VCaP (cell line): ENCODE measurements at regions not wholly inside any gene's neighbourhood (a gene's known extent, or its start where the extent isn't known, plus 50 kb on each side); places are given as distances from the start of the nearest gene placed in this dataset.

Experiments
- H3K27ac ChIP-seq: fragments of 450-650 bp; 2 replicates; pipeline ENCODE4 v1.5.1; 2017
- CTCF ChIP-seq: fragments of 450-650 bp; conservative IDR thresholded peaks from 2 replicates; pipeline ENCODE4 v1.5.1; 2017; ENCODE audit warnings: mild to moderate bottlenecking, moderate library complexity

GRCh38 chr4:24468071-24468470, 116.3 kb downstream of the DHX15 start:
- TF ChIP-seq CTCF = no peak
- H3K27ac ChIP-seq = no peak overlapping the region

GRCh38 chr4:24464566-24464965, 119.8 kb downstream of the DHX15 start:
- H3K27ac ChIP-seq = no peak overlapping the region
- TF ChIP-seq CTCF = no peak

GRCh38 chr4:24456431-24456830, 127.9 kb downstream of the DHX15 start:
- H3K27ac ChIP-seq = no peak overlapping the region
- TF ChIP-seq CTCF = no peak

GRCh38 chr4:24453951-24454350, 130.4 kb downstream of the DHX15 start:
- no peak for TF ChIP-seq CTCF
- no peak overlapping the region for H3K27ac ChIP-seq

GRCh38 chr4:24451870-24452269, 132.5 kb downstream of the DHX15 start:
- H3K27ac ChIP-seq = no peak overlapping the region
- TF ChIP-seq CTCF = no peak

- no peak overlapping the region for H3K27ac ChIP-seq
- no peak for TF ChIP-seq CTCF
These were observed 141.2 kb downstream of the DHX15 start for GRCh38 chr4:24443200-24443599.

- H3K27ac ChIP-seq = no peak overlapping the region
- no peak for TF ChIP-seq CTCF
These were observed 143.6 kb downstream of the DHX15 start for GRCh38 chr4:24440765-24441164.

GRCh38 chr4:24434241-24434640, 150.1 kb downstream of the DHX15 start:
- no peak for TF ChIP-seq CTCF
- no peak overlapping the region for H3K27ac ChIP-seq
